Activated T-cell treated with anti-CD3 and anti-CD28 coated beads, Interleukin-2, amount 50 U/mL, for 48 hours (primary cell): ENCODE measurements at regions not wholly inside any gene's neighbourhood (a gene's known extent, or its start where the extent isn't known, plus 50 kb on each side); places are given as distances from the start of the nearest gene placed in this dataset.
"Not testable (repeated sequence)": the region's sequence is repeated elsewhere in the genome, so short reads cannot be mapped to it uniquely, and the experiment has no call there.

Experiments used
- DNase-seq, 2 experiments: peaks; one replicate each; pipeline ENCODE4 v3.0.0-alpha.2; 2020

GRCh38 chr10:6868036-6868725 is 288.1 kb upstream of the PRKCQ start:
- DNase-seq = no peak

- DNase-seq = no peak
Measured at GRCh38 chr10:6866757-6867156, 286.7 kb upstream of the PRKCQ start.

- DNase-seq = no peak
Measured at GRCh38 chr10:6864142-6864541, 284.1 kb upstream of the PRKCQ start.

GRCh38 chr10:6863381-6863780 is 283.3 kb upstream of the PRKCQ start:
- DNase-seq = no peak

- no peak for DNase-seq
Measured at GRCh38 chr10:6850452-6850851, 270.4 kb upstream of the PRKCQ start.

GRCh38 chr10:6847561-6847960 is 267.5 kb upstream of the PRKCQ start:
- no peak for DNase-seq

- DNase-seq = no peak
Measured at GRCh38 chr10:6843894-6844650, 264.0 kb upstream of the PRKCQ start.

GRCh38 chr10:6843481-6843881 is 263.4 kb upstream of the PRKCQ start:
- peak in 1 of 2 experiments; percentile 22 for DNase-seq

- no peak for DNase-seq
Measured at GRCh38 chr10:6842722-6843121, 262.6 kb upstream of the PRKCQ start.

- DNase-seq = no peak
Measured at GRCh38 chr10:6841761-6842160, 261.7 kb upstream of the PRKCQ start.

- no peak for DNase-seq
Measured at GRCh38 chr10:6840766-6841165, 260.7 kb upstream of the PRKCQ start.

GRCh38 chr10:6840201-6840691 is 260.2 kb upstream of the PRKCQ start:
- no peak for DNase-seq

GRCh38 chr10:6838118-6838517 is 258.0 kb upstream of the PRKCQ start:
- DNase-seq = no peak

- no peak for DNase-seq
Measured at GRCh38 chr10:6833458-6834011, 253.5 kb upstream of the PRKCQ start.

GRCh38 chr10:6830981-6831380 is 250.9 kb upstream of the PRKCQ start:
- DNase-seq = not testable (repeated sequence)

GRCh38 chr10:6824793-6825192 is 244.7 kb upstream of the PRKCQ start:
- not testable (repeated sequence) for DNase-seq

GRCh38 chr10:6823770-6824169 is 243.7 kb upstream of the PRKCQ start:
- DNase-seq = no peak

- no peak for DNase-seq
Measured at GRCh38 chr10:6819301-6819700, 239.2 kb upstream of the PRKCQ start.

- DNase-seq = no peak
Measured at GRCh38 chr10:6817770-6818169, 237.7 kb upstream of the PRKCQ start.

GRCh38 chr10:6815346-6815745 is 235.3 kb upstream of the PRKCQ start:
- no peak for DNase-seq

- DNase-seq = no peak
Measured at GRCh38 chr10:6813856-6814255, 233.8 kb upstream of the PRKCQ start.

- DNase-seq = no peak
Measured at GRCh38 chr10:6813306-6813705, 233.2 kb upstream of the PRKCQ start.

- DNase-seq = no peak
Measured at GRCh38 chr10:6811153-6811552, 231.1 kb upstream of the PRKCQ start.

- no peak for DNase-seq
Measured at GRCh38 chr10:6803427-6803783, 223.3 kb upstream of the PRKCQ start.
